ENCODE measurements at regions not wholly inside any gene's neighbourhood (a gene's known extent, or its start where the extent isn't known, plus 50 kb on each side); places are given as distances from the start of the nearest gene placed in this dataset.

GRCh38 chr2:120851116-120851773, 115.6 kb downstream of the GLI2 start:
- TF ChIP-seq POLR2AphosphoS5 (IDR thresholded peaks at IDR 0.05): no peak
- no peak for TF ChIP-seq POLR2A (IDR thresholded peaks at IDR 0.05)
- no peak for TF ChIP-seq CTCF (IDR thresholded peaks at IDR 0.05)

Measured in stomach (tissue), 4 donors.